Neuronal stem cell (in vitro differentiated cells): ENCODE measurements at regions not wholly inside any gene's neighbourhood (a gene's known extent, or its start where the extent isn't known, plus 50 kb on each side); places are given as distances from the start of the nearest gene placed in this dataset.

Experiments used
- DNase-seq: peaks from one replicate; pipeline ENCODE4 v3.0.0-alpha.2; 2013; ENCODE audit warnings: low spot score
- H2AFZ ChIP-seq: one replicate; pipeline ENCODE4 v1.6.1; 2013; ENCODE audit warnings: mild to moderate bottlenecking, low read length, inconsistent platforms
- H2AK5ac ChIP-seq: 2 replicates; pipeline ENCODE4 v1.6.1; 2013; ENCODE audit warnings: low read depth, mild to moderate bottlenecking, inconsistent platforms, low read length, moderate library complexity, mixed read lengths
- H2BK120ac ChIP-seq: 2 replicates; pipeline ENCODE4 v1.6.1; 2013; ENCODE audit warnings: low read depth, mild to moderate bottlenecking, inconsistent platforms, low read length, moderate library complexity, mixed read lengths
- H2BK12ac ChIP-seq: one replicate; pipeline ENCODE4 v1.6.1; 2013; ENCODE audit warnings: low read length, inconsistent platforms
- H2BK15ac ChIP-seq: 2 replicates; pipeline ENCODE4 v1.6.1; 2013; ENCODE audit warnings: mild to moderate bottlenecking, low read length, inconsistent platforms, mixed read lengths
- H2BK5ac ChIP-seq: one replicate; pipeline ENCODE4 v1.6.1; 2013; ENCODE audit warnings: inconsistent platforms, mild to moderate bottlenecking, low read length, moderate library complexity
- H3K14ac ChIP-seq: one replicate; pipeline ENCODE4 v1.6.1; 2013; ENCODE audit warnings: low read length, inconsistent platforms
- H3K18ac ChIP-seq: 2 replicates; pipeline ENCODE4 v1.6.1; 2013; ENCODE audit warnings: low read length, inconsistent platforms
- H3K23ac ChIP-seq: 2 replicates; pipeline ENCODE4 v1.6.1; 2013; ENCODE audit warnings: low read depth, mild to moderate bottlenecking, mixed read lengths, low read length, inconsistent platforms; ENCODE audit not compliant: poor library complexity
- H3K27ac ChIP-seq: replicated peaks from 3 replicates; pipeline ENCODE4 v1.5.1; 2013; ENCODE audit warnings: low read length, inconsistent platforms
- H3K27me3 ChIP-seq, 3 experiments: 2 replicates each; pipeline ENCODE4 v1.6.1; 2013; ENCODE audit warnings: low read length in 3 of 3, mild to moderate bottlenecking in 2 of 3, inconsistent platforms in 1 of 3, low read depth in 1 of 3, mixed read lengths in 1 of 3, moderate library complexity in 1 of 3; ENCODE audit not compliant: control insufficient read depth in 3 of 3, insufficient read depth in 3 of 3
- H3K36me3 ChIP-seq, 2 donors: replicated peaks in 1 of 2; 2 replicates each; pipeline ENCODE4 v1.6.1; 2013; ENCODE audit warnings: low read length in 2 of 2; ENCODE audit not compliant: control insufficient read depth in 2 of 2, insufficient read depth in 2 of 2
- H3K4ac ChIP-seq: 2 replicates; pipeline ENCODE4 v1.6.1; 2013; ENCODE audit warnings: inconsistent platforms, mild to moderate bottlenecking, low read length, moderate library complexity
- H3K4me1 ChIP-seq, 2 donors: 1 replicate in 1 of 2; 2 replicates in 1 of 2; pipeline ENCODE4 v1.6.1; 2013; ENCODE audit warnings: low read length in 2 of 2, low read depth in 1 of 2; ENCODE audit not compliant: control insufficient read depth in 2 of 2, insufficient read depth in 1 of 2
- H3K4me2 ChIP-seq: one replicate; pipeline ENCODE4 v1.6.1; 2013; ENCODE audit warnings: mild to moderate bottlenecking, low read length, inconsistent platforms; ENCODE audit not compliant: insufficient read depth, poor library complexity, severe bottlenecking
- H3K4me3 ChIP-seq, 2 donors: 2 replicates each; pipeline ENCODE4 v1.5.1; 2013; ENCODE audit warnings: low read length in 2 of 2, mild to moderate bottlenecking in 2 of 2, inconsistent platforms in 1 of 2, moderate library complexity in 1 of 2
- H3K79me1 ChIP-seq: one replicate; pipeline ENCODE4 v1.6.1; 2013; ENCODE audit warnings: low read depth, mild to moderate bottlenecking, inconsistent platforms, low read length, moderate library complexity
- H3K9ac ChIP-seq: one replicate; pipeline ENCODE4 v1.6.1; 2013; ENCODE audit warnings: mild to moderate bottlenecking, low read depth, low read length, inconsistent platforms; ENCODE audit not compliant: poor library complexity
- H3K9me3 ChIP-seq, 2 donors: replicated peaks in 1 of 2; 2 replicates each; pipeline versions ENCODE3 to v1.6.1; 2013; ENCODE audit warnings: low read length in 2 of 2, mild to moderate bottlenecking in 2 of 2, inconsistent platforms in 1 of 2, low read depth in 1 of 2, mixed read lengths in 1 of 2, moderate library complexity in 1 of 2; ENCODE audit not compliant: control insufficient read depth in 2 of 2, insufficient read depth in 1 of 2
- H4K8ac ChIP-seq: one replicate; pipeline ENCODE4 v1.6.1; 2013; ENCODE audit warnings: low read depth, mild to moderate bottlenecking, inconsistent platforms, low read length, moderate library complexity
- H4K91ac ChIP-seq: one replicate; pipeline ENCODE4 v1.6.1; 2013; ENCODE audit warnings: low read length, low read depth, mild to moderate bottlenecking, inconsistent platforms; ENCODE audit not compliant: poor library complexity
- WGBS, 2 donors: extraction: QIAGEN DNeasy Blood & Tissue Kit; methylation state at CpG; one replicate each; pipeline ENCODE4 v1.1.7; 2013; ENCODE audit warnings: missing lambda C conversion rate in 2 of 2, mixed read lengths in 1 of 2; ENCODE audit not compliant: insufficient read length in 2 of 2, insufficient replicate concordance in 1 of 2; ENCODE audit errors: extremely low coverage in 2 of 2; 5-methylcytosine and 5-hydroxymethylcytosine counted together

DNA sequence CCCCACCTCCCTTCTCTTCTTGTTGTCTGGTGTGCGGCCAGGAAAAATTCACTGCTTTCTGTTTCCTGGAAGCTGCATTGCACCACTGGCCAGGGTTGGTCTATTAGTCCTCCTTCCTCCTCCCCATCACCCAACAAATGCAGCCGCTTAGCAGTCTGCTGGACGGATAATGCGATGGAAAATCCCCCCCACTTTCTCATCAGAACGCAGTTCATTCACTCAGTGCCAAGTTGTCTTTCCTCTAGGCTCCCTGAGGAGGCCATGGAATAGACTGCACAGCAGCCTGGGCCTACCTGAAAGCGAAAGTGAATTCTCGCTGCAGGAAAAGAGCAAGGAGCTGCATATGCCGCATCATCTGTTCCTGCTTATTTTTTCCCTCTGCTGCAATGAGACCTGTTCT is 513.6 kb downstream of the METTL15 start:
- Histone ChIP-seq H2AFZ (peak overlapping the region; percentile 26), H2AK5ac (no peak overlapping the region), H3K9me3 (no peaks in the 10 kb centered on the region), H3K14ac (no peak overlapping the region), H3K27me3 (no peaks in the 10 kb centered on the region), H2BK5ac (no peak overlapping the region), H3K9ac (no peak overlapping the region), H3K4ac (no peak overlapping the region), H3K27ac (no peak overlapping the region), H3K4me3 (no peak overlapping the region), H3K23ac (no peak overlapping the region), H4K91ac (no peak overlapping the region), H3K4me2 (no peak overlapping the region), H3K79me1 (no peaks in the 10 kb centered on the region), H2BK120ac (no peak overlapping the region), H3K18ac (no peak overlapping the region), H4K8ac (no peak overlapping the region), H3K36me3 (no peaks in the 10 kb centered on the region), H2BK15ac (no peak overlapping the region), H3K4me1 (no peaks in the 10 kb centered on the region), H2BK12ac (no peak overlapping the region)
- no peak for DNase-seq
- no CpG with 5 or more reads among the region's 8 CpGs for WGBS, 2 donors

DNA sequence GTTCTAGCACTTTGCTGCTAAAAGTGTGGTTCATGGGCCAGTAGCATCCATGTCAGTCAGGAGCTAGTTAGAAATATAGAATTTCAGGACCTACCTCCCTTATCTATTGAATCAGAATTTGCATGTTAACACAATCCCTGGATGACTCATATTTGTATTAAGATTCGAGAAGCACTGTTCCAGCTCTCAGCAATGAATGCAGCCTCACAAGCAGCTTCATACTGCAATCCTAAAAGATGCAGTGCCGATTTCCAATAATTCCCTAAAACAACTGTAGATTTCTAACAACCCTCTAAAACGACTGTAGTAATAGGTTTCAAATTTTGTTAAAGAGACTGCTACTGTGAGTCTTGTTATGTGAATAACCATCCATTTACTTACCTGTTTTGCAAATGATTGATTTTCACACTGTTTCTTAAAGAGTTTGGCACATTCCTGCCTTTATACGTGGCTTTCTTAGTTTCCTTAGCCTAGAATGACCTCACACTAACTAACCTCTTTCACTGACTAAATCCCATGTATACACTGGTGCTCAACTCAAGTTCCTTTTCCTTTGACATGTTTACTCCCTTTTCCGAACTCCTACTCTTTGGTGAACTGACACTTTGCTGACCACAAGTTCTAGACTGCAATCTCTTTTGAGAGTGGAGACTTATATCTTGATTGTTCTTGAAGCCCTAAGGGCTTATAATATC is 511.8 kb downstream of the METTL15 start:
- Histone ChIP-seq H2BK5ac (no peak overlapping the region), H3K23ac (no peak overlapping the region), H2BK12ac (no peak overlapping the region), H3K14ac (no peak overlapping the region), H2AK5ac (no peak overlapping the region), H3K79me1 (no peaks in the 10 kb centered on the region), H4K91ac (no peak overlapping the region), H3K4ac (no peak overlapping the region), H3K36me3 (no peaks in the 10 kb centered on the region), H3K18ac (no peak overlapping the region), H3K27me3 (no peaks in the 10 kb centered on the region), H2AFZ (no peak overlapping the region), H3K4me3 (no peak overlapping the region), H2BK120ac (no peak overlapping the region), H3K9ac (no peak overlapping the region), H2BK15ac (no peak overlapping the region), H3K9me3 (no peaks in the 10 kb centered on the region), H4K8ac (no peak overlapping the region), H3K4me1 (peaks cover 0 to 1% of the 10 kb centered on the region in 2 donors), H3K27ac (no peak overlapping the region), H3K4me2 (no peak overlapping the region)
- no CpG with 5 or more reads among the region's 5 CpGs for WGBS, 2 donors
- DNase-seq: no peak

DNA sequence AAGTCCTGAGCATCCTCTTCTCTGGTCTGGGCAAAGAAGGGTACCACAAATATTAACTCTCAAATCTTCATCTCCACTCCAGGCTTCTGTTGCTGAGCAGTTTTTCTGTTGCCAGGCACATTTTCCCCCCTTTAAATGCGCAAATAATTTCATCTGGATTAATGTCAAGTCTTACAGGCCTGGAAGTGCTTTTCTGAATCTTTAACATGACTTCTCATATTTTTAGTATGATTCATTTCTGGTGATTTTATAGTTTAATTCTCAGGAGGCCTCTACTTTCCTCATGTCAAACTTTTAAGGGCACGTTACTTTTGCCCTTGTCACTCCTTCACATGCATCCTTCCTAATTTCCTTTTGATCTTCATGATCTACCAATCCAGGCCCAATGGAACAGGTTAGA is 510.2 kb downstream of the METTL15 start:
- H3K14ac ChIP-seq: no peak overlapping the region
- WGBS, 2 donors: no CpG with 5 or more reads among the region's 2 CpGs
- H3K4me2 ChIP-seq: no peak overlapping the region
- no peak overlapping the region for H2AK5ac ChIP-seq
- no peak overlapping the region for H2BK15ac ChIP-seq
- H4K8ac ChIP-seq: no peak overlapping the region
- peaks cover 0 to 1% of the 10 kb centered on the region in 2 donors for H3K4me1 ChIP-seq
- H3K9me3 ChIP-seq: no peaks in the 10 kb centered on the region
- H3K18ac ChIP-seq: no peak overlapping the region
- H3K27me3 ChIP-seq: no peaks in the 10 kb centered on the region
- no peak overlapping the region for H3K4me3 ChIP-seq
- no peak overlapping the region for H4K91ac ChIP-seq
- H3K79me1 ChIP-seq: no peaks in the 10 kb centered on the region
- no peak overlapping the region for H2AFZ ChIP-seq
- no peak overlapping the region for H3K4ac ChIP-seq
- H3K36me3 ChIP-seq: no peaks in the 10 kb centered on the region
- no peak overlapping the region for H2BK5ac ChIP-seq
- no peak overlapping the region for H2BK120ac ChIP-seq
- no peak overlapping the region for H3K23ac ChIP-seq
- H3K9ac ChIP-seq: no peak overlapping the region
- no peak overlapping the region for H2BK12ac ChIP-seq
- DNase-seq: no peak
- no peak overlapping the region for H3K27ac ChIP-seq

DNA sequence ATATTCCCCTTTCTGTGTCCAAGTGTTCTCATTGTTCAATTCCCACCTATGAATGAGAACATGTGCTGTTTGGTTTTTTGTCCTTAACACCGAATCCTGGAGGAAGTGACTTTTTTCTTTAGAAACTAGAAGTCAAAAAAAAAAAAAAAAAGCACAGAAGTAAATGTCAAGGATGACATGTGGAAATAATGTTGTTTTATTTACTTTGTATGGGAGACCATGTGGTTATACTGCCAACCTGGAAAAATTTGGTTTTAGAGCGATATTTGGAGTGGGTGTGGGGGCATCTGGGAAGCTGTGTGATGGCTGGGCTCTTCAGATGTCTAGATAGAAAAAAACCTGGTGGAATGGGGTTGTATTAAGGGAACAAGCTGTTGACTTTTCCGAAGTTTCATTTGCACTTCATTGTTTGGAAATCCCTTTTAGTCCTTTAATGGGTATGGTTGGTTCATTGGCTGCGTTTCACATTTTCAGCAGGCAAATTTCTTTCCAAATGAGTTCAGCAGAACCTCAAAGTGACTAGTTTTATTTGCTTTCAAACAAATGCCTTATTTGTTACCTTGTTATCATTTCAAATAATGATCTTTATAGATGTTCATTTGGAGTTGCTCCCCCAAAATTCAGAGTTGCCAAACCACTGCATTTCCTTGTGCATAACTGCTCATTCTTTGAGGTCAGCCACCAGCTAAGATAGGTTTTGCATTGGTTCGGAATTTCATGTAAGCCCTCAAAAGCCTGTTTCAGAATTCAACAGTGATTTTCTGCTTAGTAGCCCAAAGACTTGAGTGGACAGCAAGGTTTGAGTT is 508.2 kb downstream of the METTL15 start:
- H3K79me1 ChIP-seq: no peaks in the 10 kb centered on the region
- H4K91ac ChIP-seq: no peak overlapping the region
- H2BK120ac ChIP-seq: no peak overlapping the region
- H3K4ac ChIP-seq: no peak overlapping the region
- H3K18ac ChIP-seq: no peak overlapping the region
- H2BK5ac ChIP-seq: no peak overlapping the region
- H3K4me2 ChIP-seq: no peak overlapping the region
- H3K27me3 ChIP-seq: no peaks in the 10 kb centered on the region
- no CpG with 5 or more reads among the region's 5 CpGs for WGBS, 2 donors
- no peak overlapping the region for H3K9ac ChIP-seq
- H4K8ac ChIP-seq: no peak overlapping the region
- no peak overlapping the region for H3K14ac ChIP-seq
- H3K4me3 ChIP-seq: no peak overlapping the region
- no peak overlapping the region for H2BK15ac ChIP-seq
- no peak overlapping the region for H2AFZ ChIP-seq
- peaks cover 0 to 1% of the 10 kb centered on the region in 2 donors for H3K4me1 ChIP-seq
- H3K27ac ChIP-seq: no peak overlapping the region
- no peak overlapping the region for H2BK12ac ChIP-seq
- no peak overlapping the region for H2AK5ac ChIP-seq
- H3K36me3 ChIP-seq: no peaks in the 10 kb centered on the region
- no peaks in the 10 kb centered on the region for H3K9me3 ChIP-seq
- H3K23ac ChIP-seq: no peak overlapping the region
- DNase-seq: no peak
